ENCODE measurements at regions not wholly inside any gene's neighbourhood (a gene's known extent, or its start where the extent isn't known, plus 50 kb on each side); places are given as distances from the start of the nearest gene placed in this dataset.
"Not testable (repeated sequence)": the region's sequence is repeated elsewhere in the genome, so short reads cannot be mapped to it uniquely, and the experiment has no call there.

GRCh38 chr20:43404878-43405277, 52.8 kb upstream of the SRSF6 start:
- peaks cover 1% of the 10 kb centered on the region; the same call in 1 of the 2 replicates for H3K9me3 ChIP-seq (ENCODE audit: control insufficient read depth, insufficient read depth, low read length)
- H3K4me1 ChIP-seq (ENCODE audit: control insufficient read depth, insufficient read depth, low read length): no peaks in the 10 kb centered on the region
- DNase-seq (ENCODE audit: low read depth, low spot score): peak; percentile 52
- H3K36me3 ChIP-seq (ENCODE audit: control insufficient read depth, insufficient read depth, low read length): no peaks in the 10 kb centered on the region
- H3K27ac ChIP-seq (ENCODE audit: low read length): no peak overlapping the region
- WGBS (ENCODE audit: insufficient coverage, insufficient read length): no CpG with 5 or more reads among the region's 3 CpGs
- no peak overlapping the region for H3K4me3 ChIP-seq (ENCODE audit: low read length)
- H3K27me3 ChIP-seq (ENCODE audit: control insufficient read depth, insufficient read depth, low read length): no peaks in the 10 kb centered on the region

GRCh38 chr20:43400882-43401281, 56.8 kb upstream of the SRSF6 start:
- not testable (repeated sequence) for DNase-seq (ENCODE audit: low read depth, low spot score); H3K4me3 ChIP-seq (ENCODE audit: low read length); H3K27ac ChIP-seq (ENCODE audit: low read length); H3K27me3 ChIP-seq (ENCODE audit: control insufficient read depth, insufficient read depth, low read length); H3K36me3 ChIP-seq (ENCODE audit: control insufficient read depth, insufficient read depth, low read length); H3K4me1 ChIP-seq (ENCODE audit: control insufficient read depth, insufficient read depth, low read length); H3K9me3 ChIP-seq (ENCODE audit: control insufficient read depth, insufficient read depth, low read length)
- no CpG with 5 or more reads among the region's 6 CpGs for WGBS (ENCODE audit: insufficient coverage, insufficient read length)

GRCh38 chr20:43398676-43399324, 58.9 kb upstream of the SRSF6 start:
- Histone ChIP-seq H3K36me3 (ENCODE audit: control insufficient read depth, insufficient read depth, low read length) (no peaks in the 10 kb centered on the region), H3K9me3 (ENCODE audit: control insufficient read depth, insufficient read depth, low read length) (no peaks in the 10 kb centered on the region), H3K27ac (ENCODE audit: low read length) (no peak overlapping the region), H3K4me3 (ENCODE audit: low read length) (no peak overlapping the region), H3K27me3 (ENCODE audit: control insufficient read depth, insufficient read depth, low read length) (no peaks in the 10 kb centered on the region), H3K4me1 (ENCODE audit: control insufficient read depth, insufficient read depth, low read length) (no peaks in the 10 kb centered on the region)
- no peak for DNase-seq (ENCODE audit: low read depth, low spot score)
- WGBS (ENCODE audit: insufficient coverage, insufficient read length): no CpG with 5 or more reads among the region's 8 CpGs

GRCh38 chr20:43397147-43397546, 60.5 kb upstream of the SRSF6 start:
- Histone ChIP-seq H3K36me3 (ENCODE audit: control insufficient read depth, insufficient read depth, low read length) (no peaks in the 10 kb centered on the region), H3K27ac (ENCODE audit: low read length) (no peak overlapping the region), H3K4me3 (ENCODE audit: low read length) (no peak overlapping the region), H3K9me3 (ENCODE audit: control insufficient read depth, insufficient read depth, low read length) (no peaks in the 10 kb centered on the region), H3K4me1 (ENCODE audit: control insufficient read depth, insufficient read depth, low read length) (no peaks in the 10 kb centered on the region), H3K27me3 (ENCODE audit: control insufficient read depth, insufficient read depth, low read length) (no peaks in the 10 kb centered on the region)
- DNase-seq (ENCODE audit: low read depth, low spot score): no peak
- WGBS (ENCODE audit: insufficient coverage, insufficient read length): no CpG with 5 or more reads among the region's 2 CpGs

- no CpG with 5 or more reads among the region's 3 CpGs for WGBS (ENCODE audit: insufficient coverage, insufficient read length)
- no peak for DNase-seq (ENCODE audit: low read depth, low spot score)
- Histone ChIP-seq H3K27ac (ENCODE audit: low read length) (no peak overlapping the region), H3K9me3 (ENCODE audit: control insufficient read depth, insufficient read depth, low read length) (no peaks in the 10 kb centered on the region), H3K4me1 (ENCODE audit: control insufficient read depth, insufficient read depth, low read length) (0 out of 2 replicates have a peak, but pooled peaks cover 1% of the 10 kb centered on the region), H3K36me3 (ENCODE audit: control insufficient read depth, insufficient read depth, low read length) (no peaks in the 10 kb centered on the region), H3K27me3 (ENCODE audit: control insufficient read depth, insufficient read depth, low read length) (no peaks in the 10 kb centered on the region), H3K4me3 (ENCODE audit: low read length) (no peak overlapping the region)
These were observed 64.6 kb upstream of the SRSF6 start for GRCh38 chr20:43393052-43393451.

GRCh38 chr20:43392561-43392960, 65.1 kb upstream of the SRSF6 start:
- Histone ChIP-seq H3K4me1 (ENCODE audit: control insufficient read depth, insufficient read depth, low read length) (0 out of 2 replicates have a peak, but pooled peaks cover 1% of the 10 kb centered on the region), H3K27me3 (ENCODE audit: control insufficient read depth, insufficient read depth, low read length) (no peaks in the 10 kb centered on the region), H3K36me3 (ENCODE audit: control insufficient read depth, insufficient read depth, low read length) (no peaks in the 10 kb centered on the region), H3K9me3 (ENCODE audit: control insufficient read depth, insufficient read depth, low read length) (no peaks in the 10 kb centered on the region), H3K27ac (ENCODE audit: low read length) (no peak overlapping the region), H3K4me3 (ENCODE audit: low read length) (no peak overlapping the region)
- no CpG with 5 or more reads among the region's 5 CpGs for whole genome bisulfite sequencing (ENCODE audit: insufficient coverage, insufficient read length)
- DNase-seq (ENCODE audit: low read depth, low spot score): no peak

GRCh38 chr20:43389839-43390626, 67.7 kb upstream of the SRSF6 start:
- no peaks in the 10 kb centered on the region for H3K36me3 ChIP-seq (ENCODE audit: control insufficient read depth, insufficient read depth, low read length)
- 0 out of 2 replicates have a peak, but pooled peaks cover 1% of the 10 kb centered on the region for H3K4me1 ChIP-seq (ENCODE audit: control insufficient read depth, insufficient read depth, low read length)
- H3K27ac ChIP-seq (ENCODE audit: low read length): no peak overlapping the region
- DNase-seq (ENCODE audit: low read depth, low spot score): peak; percentile 7
- no peaks in the 10 kb centered on the region for H3K27me3 ChIP-seq (ENCODE audit: control insufficient read depth, insufficient read depth, low read length)
- H3K4me3 ChIP-seq (ENCODE audit: low read length): no peak overlapping the region
- no CpG with 5 or more reads among the region's 26 CpGs for WGBS (ENCODE audit: insufficient coverage, insufficient read length)
- H3K9me3 ChIP-seq (ENCODE audit: control insufficient read depth, insufficient read depth, low read length): no peaks in the 10 kb centered on the region

GRCh38 chr20:43389211-43389610, 68.5 kb upstream of the SRSF6 start:
- Histone ChIP-seq H3K27ac (ENCODE audit: low read length) (no peak overlapping the region), H3K36me3 (ENCODE audit: control insufficient read depth, insufficient read depth, low read length) (no peaks in the 10 kb centered on the region), H3K9me3 (ENCODE audit: control insufficient read depth, insufficient read depth, low read length) (no peaks in the 10 kb centered on the region), H3K27me3 (ENCODE audit: control insufficient read depth, insufficient read depth, low read length) (no peaks in the 10 kb centered on the region), H3K4me3 (ENCODE audit: low read length) (no peak overlapping the region), H3K4me1 (ENCODE audit: control insufficient read depth, insufficient read depth, low read length) (0 out of 2 replicates have a peak, but pooled peaks cover 1% of the 10 kb centered on the region)
- WGBS (ENCODE audit: insufficient coverage, insufficient read length): no CpG with 5 or more reads among the region's 6 CpGs
- no peak for DNase-seq (ENCODE audit: low read depth, low spot score)

GRCh38 chr20:43388268-43389002, 69.3 kb upstream of the SRSF6 start:
- no peak overlapping the region for H3K27ac ChIP-seq (ENCODE audit: low read length)
- 0 out of 2 replicates have a peak, but pooled peaks cover 1% of the 10 kb centered on the region for H3K4me1 ChIP-seq (ENCODE audit: control insufficient read depth, insufficient read depth, low read length)
- H3K27me3 ChIP-seq (ENCODE audit: control insufficient read depth, insufficient read depth, low read length): no peaks in the 10 kb centered on the region
- no peak overlapping the region for H3K4me3 ChIP-seq (ENCODE audit: low read length)
- WGBS (ENCODE audit: insufficient coverage, insufficient read length): no CpG with 5 or more reads among the region's 14 CpGs
- no peak for DNase-seq (ENCODE audit: low read depth, low spot score)
- no peaks in the 10 kb centered on the region for H3K36me3 ChIP-seq (ENCODE audit: control insufficient read depth, insufficient read depth, low read length)
- H3K9me3 ChIP-seq (ENCODE audit: control insufficient read depth, insufficient read depth, low read length): no peaks in the 10 kb centered on the region

GRCh38 chr20:43387737-43388136, 70.0 kb upstream of the SRSF6 start:
- no CpG with 5 or more reads among the region's 4 CpGs for WGBS (ENCODE audit: insufficient coverage, insufficient read length)
- Histone ChIP-seq H3K4me3 (ENCODE audit: low read length) (no peak overlapping the region), H3K27me3 (ENCODE audit: control insufficient read depth, insufficient read depth, low read length) (no peaks in the 10 kb centered on the region), H3K9me3 (ENCODE audit: control insufficient read depth, insufficient read depth, low read length) (no peaks in the 10 kb centered on the region), H3K27ac (ENCODE audit: low read length) (no peak overlapping the region), H3K36me3 (ENCODE audit: control insufficient read depth, insufficient read depth, low read length) (no peaks in the 10 kb centered on the region), H3K4me1 (ENCODE audit: control insufficient read depth, insufficient read depth, low read length) (0 out of 2 replicates have a peak, but pooled peaks cover 1% of the 10 kb centered on the region)
- no peak for DNase-seq (ENCODE audit: low read depth, low spot score)

All from iPS DF 6.9 (cell line).